Stomach (tissue), 8 donors: ENCODE measurements at regions not wholly inside any gene's neighbourhood (a gene's known extent, or its start where the extent isn't known, plus 50 kb on each side); places are given as distances from the start of the nearest gene placed in this dataset.

Experiments used
- DNase-seq, 2 donors: peaks; one replicate each; pipeline versions ENCODE4 v3.0.0 to v3.0.0-alpha.2; 2013 to 2019
- H3K27ac ChIP-seq, 5 donors: fragments of 200-600 bp in 4 of 5; sonication (generic) in 4 of 5; one replicate each; pipeline ENCODE4 v1.5.1; 2013 to 2019; ENCODE audit warnings: mild to moderate bottlenecking in 1 of 5, moderate library complexity in 1 of 5
- H3K27me3 ChIP-seq, 3 donors: fragments of 200-600 bp; sonication (generic); one replicate each; pipeline ENCODE4 v1.5.1; 2017 to 2019; ENCODE audit warnings: mixed run types in 1 of 3
- H3K36me3 ChIP-seq, 4 donors: fragments of 200-600 bp; sonication (generic); 1 replicate in 3 of 4; 2 replicates in 1 of 4; pipeline ENCODE4 v1.5.1; 2016 to 2019
- H3K4me1 ChIP-seq, 4 donors: fragments of 200-600 bp; sonication (generic); one replicate each; pipeline ENCODE4 v1.5.1; 2016 to 2019
- H3K4me3 ChIP-seq, 4 donors: fragments of 200-600 bp; sonication (generic) in 3 of 4; one replicate each; pipeline ENCODE4 v1.5.1; 2016 to 2019; ENCODE audit warnings: mild to moderate bottlenecking in 1 of 4
- H3K9me3 ChIP-seq, 4 donors: fragments of 200-600 bp; sonication (generic); one replicate each; pipeline ENCODE4 v1.5.1; 2016 to 2019
- EP300 ChIP-seq: sonication (generic); formaldehyde crosslinking; IDR thresholded peaks from one replicate; pipeline ENCODE4 v1.6.1; 2017; ENCODE audit warnings: antibody characterized with exemption
- POLR2A ChIP-seq, 4 donors: fragments of 450-650 bp; IDR thresholded peaks; one replicate each; pipeline ENCODE4 v1.6.1; 2016; ENCODE audit warnings: antibody characterized with exemption in 4 of 4, control low read depth in 2 of 4, mild to moderate bottlenecking in 1 of 4, moderate library complexity in 1 of 4
- POLR2AphosphoS5 ChIP-seq, 3 donors: sonication (generic); formaldehyde crosslinking; IDR thresholded peaks; one replicate each; pipeline ENCODE4 v1.6.1; 2016; ENCODE audit warnings: antibody characterized with exemption in 3 of 3
- WGBS, 5 donors: extraction: QIAGEN DNeasy Blood & Tissue Kit in 3 of 5; methylation state at CpG; one replicate each; pipeline versions ENCODE4 v1.1.5 to v1.1.7; 2013 to 2018; 5-methylcytosine and 5-hydroxymethylcytosine counted together
- intact Hi-C: fragments of 100-400 bp; cut with DNase I; formaldehyde crosslinking; loops from one replicate; pipeline ENCODE4 v1.15.1; 2023; ENCODE audit warnings: low total_unique reads
- TF ChIP-seq, protein P1 (sequence below), 7 experiments: fragments of 450-650 bp in 4 of 7; fragments of 200-600 bp in 3 of 7; sonication (generic) in 3 of 7; IDR thresholded peaks; one replicate each; pipeline ENCODE4 v1.5.1; 2016 to 2019; ENCODE audit warnings: antibody characterized with exemption in 7 of 7, control low read depth in 2 of 7, mild to moderate bottlenecking in 1 of 7
- donor health status: healthy with polysubstance abuse.
- donor health status: Bipolar disorder and iron deficiency.
- donor health status: healthy.

DNA sequence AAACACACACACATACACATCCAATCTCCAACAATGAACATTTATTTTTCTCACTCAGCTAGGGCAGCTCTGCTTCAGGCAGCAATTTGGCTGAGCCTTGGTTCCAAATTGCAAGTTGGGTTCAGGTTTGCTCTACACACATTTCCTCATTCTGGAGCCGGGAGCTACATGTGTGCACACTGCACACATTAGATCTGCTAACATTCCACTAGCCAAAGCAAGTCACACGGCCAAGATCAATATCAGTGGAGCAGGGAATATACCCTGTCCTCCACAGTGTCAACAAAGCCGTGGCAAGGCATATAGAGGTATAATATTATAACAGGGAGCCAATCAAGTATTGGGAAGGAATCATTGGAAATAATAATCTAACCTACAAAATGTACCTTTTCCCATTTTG lies 57.5 kb upstream of the PPP1R3C start:
- no peaks in the 10 kb centered on the region for H3K27me3 ChIP-seq
- no peak overlapping the region for H3K27ac ChIP-seq
- peak in 1 of 2 donors; percentile 35 for DNase-seq
- intact Hi-C loops = no loop called here
- no peaks in the 10 kb centered on the region for H3K36me3 ChIP-seq
- H3K9me3 ChIP-seq = no peaks in the 10 kb centered on the region
- 32 to 63% (median 59%) methylated on average over 3 of the region's 3 CpGs for WGBS, 5 donors
- no peak for TF ChIP-seq EP300
- peak in 1 of 3 donors; percentile 10 for TF ChIP-seq POLR2AphosphoS5 (IDR thresholded peaks at IDR 0.05)
- H3K4me1 ChIP-seq = peaks cover 0 to 8% (median 4%) of the 10 kb centered on the region in 4 donors
- H3K4me3 ChIP-seq = no peak overlapping the region

DNA sequence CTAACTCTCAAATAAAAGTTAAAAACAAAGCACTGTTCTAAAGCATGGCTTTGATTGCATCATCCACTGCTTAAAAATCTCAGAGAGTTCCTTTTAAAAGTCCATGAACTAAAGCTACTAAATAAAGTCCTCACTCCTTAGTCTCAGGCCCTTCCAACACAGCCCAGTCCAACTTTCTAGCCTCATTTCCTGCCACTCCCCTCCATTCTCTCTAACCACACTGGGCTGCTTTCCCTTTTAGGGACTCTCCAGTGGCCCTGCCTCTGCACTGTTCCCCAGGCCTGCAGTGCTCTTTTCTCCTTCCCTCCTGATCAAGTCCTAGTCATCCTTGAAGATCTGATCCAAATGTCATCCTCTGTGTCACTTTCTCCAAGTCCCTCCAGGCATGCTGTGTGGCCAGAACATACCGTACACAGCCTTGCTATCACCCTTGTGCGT lies 56.9 kb upstream of the PPP1R3C start:
- Histone ChIP-seq H3K4me1 (peaks cover 0 to 8% (median 4%) of the 10 kb centered on the region in 4 donors), H3K36me3 (no peaks in the 10 kb centered on the region), H3K27me3 (no peaks in the 10 kb centered on the region), H3K27ac (no peak overlapping the region), H3K4me3 (no peak overlapping the region), H3K9me3 (no peaks in the 10 kb centered on the region)
- peak in 1 of 2 donors; percentile 28 for DNase-seq
- TF ChIP-seq, protein P1, sequence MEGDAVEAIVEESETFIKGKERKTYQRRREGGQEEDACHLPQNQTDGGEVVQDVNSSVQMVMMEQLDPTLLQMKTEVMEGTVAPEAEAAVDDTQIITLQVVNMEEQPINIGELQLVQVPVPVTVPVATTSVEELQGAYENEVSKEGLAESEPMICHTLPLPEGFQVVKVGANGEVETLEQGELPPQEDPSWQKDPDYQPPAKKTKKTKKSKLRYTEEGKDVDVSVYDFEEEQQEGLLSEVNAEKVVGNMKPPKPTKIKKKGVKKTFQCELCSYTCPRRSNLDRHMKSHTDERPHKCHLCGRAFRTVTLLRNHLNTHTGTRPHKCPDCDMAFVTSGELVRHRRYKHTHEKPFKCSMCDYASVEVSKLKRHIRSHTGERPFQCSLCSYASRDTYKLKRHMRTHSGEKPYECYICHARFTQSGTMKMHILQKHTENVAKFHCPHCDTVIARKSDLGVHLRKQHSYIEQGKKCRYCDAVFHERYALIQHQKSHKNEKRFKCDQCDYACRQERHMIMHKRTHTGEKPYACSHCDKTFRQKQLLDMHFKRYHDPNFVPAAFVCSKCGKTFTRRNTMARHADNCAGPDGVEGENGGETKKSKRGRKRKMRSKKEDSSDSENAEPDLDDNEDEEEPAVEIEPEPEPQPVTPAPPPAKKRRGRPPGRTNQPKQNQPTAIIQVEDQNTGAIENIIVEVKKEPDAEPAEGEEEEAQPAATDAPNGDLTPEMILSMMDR (IDR thresholded peaks at IDR 0.05) = no peak
- TF ChIP-seq EP300 = no peak
- TF ChIP-seq POLR2AphosphoS5 (IDR thresholded peaks at IDR 0.05) = no peak
- no peak for TF ChIP-seq POLR2A (IDR thresholded peaks at IDR 0.05)
- 88 to 96% (median 92%) methylated on average over 2 of the region's 2 CpGs for WGBS, 5 donors
- intact Hi-C loops = no loop called here

DNA sequence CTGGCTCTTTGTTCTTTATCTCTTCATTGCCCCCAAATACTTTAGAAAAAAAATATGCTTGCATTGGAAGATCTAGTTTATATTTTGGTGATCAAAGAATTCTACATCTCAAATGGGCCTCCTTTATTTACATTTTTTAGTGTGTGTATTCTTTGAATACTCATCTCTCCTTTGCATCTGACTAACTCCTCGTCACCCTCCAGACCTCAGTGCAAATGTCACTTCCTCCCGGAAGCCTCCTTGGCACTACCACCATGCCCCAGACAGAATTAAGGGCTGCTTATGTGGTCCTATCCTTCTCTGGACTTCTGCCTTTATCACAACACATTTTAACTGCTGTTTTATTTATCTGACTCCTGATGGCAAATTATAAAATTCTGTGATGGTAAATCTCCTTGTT lies 52.0 kb upstream of the PPP1R3C start:
- Histone ChIP-seq H3K4me3 (no peak overlapping the region), H3K36me3 (no peaks in the 10 kb centered on the region), H3K27ac (no peak overlapping the region), H3K9me3 (no peaks in the 10 kb centered on the region), H3K4me1 (peaks cover 0 to 12% (median 1%) of the 10 kb centered on the region in 4 donors), H3K27me3 (no peaks in the 10 kb centered on the region)
- 42 to 85% (median 68%) methylated on average over 2 of the region's 2 CpGs for WGBS, 5 donors
- no peak for DNase-seq
- intact Hi-C loops = no loop called here
- TF ChIP-seq, protein P1 (IDR thresholded peaks at IDR 0.05) = no peak
- no peak for TF ChIP-seq POLR2A (IDR thresholded peaks at IDR 0.05)
- TF ChIP-seq EP300 = no peak
- no peak for TF ChIP-seq POLR2AphosphoS5 (IDR thresholded peaks at IDR 0.05)

DNA sequence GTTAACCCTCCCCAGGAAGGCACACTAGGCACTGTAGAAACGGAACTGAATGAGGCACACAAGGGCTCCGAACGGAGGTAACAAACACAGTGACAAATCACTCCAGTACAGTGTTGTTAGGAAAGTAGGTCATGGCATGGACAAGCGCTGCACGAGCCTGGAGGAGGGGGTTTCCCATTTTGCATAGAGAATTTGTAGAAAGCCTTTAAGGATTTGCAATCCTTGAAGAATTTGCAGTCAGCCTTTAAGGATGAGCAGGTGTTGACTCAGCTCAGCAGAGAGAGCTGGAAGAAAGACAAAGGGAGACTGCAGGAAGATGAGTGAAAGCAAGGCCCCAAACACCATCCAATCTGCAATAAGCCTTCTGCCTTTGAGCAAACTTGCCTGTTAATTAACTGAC lies 51.1 kb upstream of the PPP1R3C start:
- DNase-seq = no peak
- intact Hi-C loops = no loop called here
- no peak overlapping the region for H3K4me3 ChIP-seq

DNA sequence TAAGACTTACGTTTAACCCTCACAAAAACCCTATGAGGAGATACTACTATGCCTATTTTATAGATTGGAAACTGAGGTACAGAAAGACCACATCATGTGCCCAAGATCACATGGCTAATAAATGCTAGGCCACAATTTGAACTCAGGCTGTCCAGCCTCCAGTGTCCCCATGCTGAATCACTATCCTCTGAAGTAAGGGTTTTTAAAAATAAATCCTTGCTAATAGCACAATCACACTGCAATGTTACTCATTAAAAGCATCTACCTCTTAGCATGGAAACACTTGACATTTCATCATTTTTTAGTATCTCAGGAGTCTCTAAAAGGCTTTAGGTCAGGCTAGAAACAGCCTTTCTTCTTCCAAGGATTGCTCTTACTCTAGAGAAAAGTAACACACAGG lies 50.0 kb upstream of the PPP1R3C start:
- Histone ChIP-seq H3K9me3 (no peaks in the 10 kb centered on the region), H3K4me3 (no peak overlapping the region), H3K27me3 (no peaks in the 10 kb centered on the region), H3K4me1 (peaks cover 0 to 9% (median 0%) of the 10 kb centered on the region in 4 donors), H3K36me3 (no peaks in the 10 kb centered on the region), H3K27ac (no peak overlapping the region)
- TF ChIP-seq POLR2A (IDR thresholded peaks at IDR 0.05) (no peak), EP300 (no peak), POLR2AphosphoS5 (IDR thresholded peaks at IDR 0.05) (no peak)
- TF ChIP-seq, protein P1 (IDR thresholded peaks at IDR 0.05) = no peak
- intact Hi-C loops = no loop called here
- DNase-seq = no peak
- WGBS, 5 donors = 84 to 100% (median 96%) methylated on average over 1 of the region's 1 CpG

More for the DNA sequence above, 51.1 kb upstream of the PPP1R3C start:
- Histone ChIP-seq H3K9me3 (no peaks in the 10 kb centered on the region), H3K27ac (no peak overlapping the region), H3K27me3 (no peaks in the 10 kb centered on the region), H3K4me1 (peaks cover 0 to 9% (median 0%) of the 10 kb centered on the region in 4 donors), H3K36me3 (no peaks in the 10 kb centered on the region)
- 42 to 77% (median 66%) methylated on average over 5 of the region's 5 CpGs for WGBS, 5 donors
- TF ChIP-seq, protein P1 (IDR thresholded peaks at IDR 0.05) = no peak
- no peak for TF ChIP-seq POLR2AphosphoS5 (IDR thresholded peaks at IDR 0.05)
- no peak for TF ChIP-seq POLR2A (IDR thresholded peaks at IDR 0.05)
- no peak for TF ChIP-seq EP300
